ENCODE measurements at regions not wholly inside any gene's neighbourhood (a gene's known extent, or its start where the extent isn't known, plus 50 kb on each side); places are given as distances from the start of the nearest gene placed in this dataset.

GRCh38 chr10:61609701-61610100, 53.0 kb upstream of the CABCOCO1 start:
- TF ChIP-seq JUN (IDR thresholded peaks at IDR 0.05; ENCODE audit: borderline replicate concordance, insufficient read depth, insufficient read length, low read depth) (no peak), POLR2AphosphoS5 (IDR thresholded peaks at IDR 0.05; ENCODE audit: insufficient read depth, low read depth, low read length) (no peak), MYC (IDR thresholded peaks at IDR 0.05; ENCODE audit: low read depth, low read length) (no peak), EZH2 (IDR thresholded peaks at IDR 0.05; ENCODE audit: borderline replicate concordance, low read depth, low read length, severe bottlenecking) (no peak), POLR2A (IDR thresholded peaks at IDR 0.05; ENCODE audit: low read depth, low read length) (no peak), FOS (IDR thresholded peaks at IDR 0.05; ENCODE audit: borderline replicate concordance, insufficient read depth, low read length) (no peak), GATA2 (IDR thresholded peaks at IDR 0.05; ENCODE audit: insufficient read depth, insufficient read length, low read depth, low read length) (no peak)
- TF ChIP-seq, protein P1, sequence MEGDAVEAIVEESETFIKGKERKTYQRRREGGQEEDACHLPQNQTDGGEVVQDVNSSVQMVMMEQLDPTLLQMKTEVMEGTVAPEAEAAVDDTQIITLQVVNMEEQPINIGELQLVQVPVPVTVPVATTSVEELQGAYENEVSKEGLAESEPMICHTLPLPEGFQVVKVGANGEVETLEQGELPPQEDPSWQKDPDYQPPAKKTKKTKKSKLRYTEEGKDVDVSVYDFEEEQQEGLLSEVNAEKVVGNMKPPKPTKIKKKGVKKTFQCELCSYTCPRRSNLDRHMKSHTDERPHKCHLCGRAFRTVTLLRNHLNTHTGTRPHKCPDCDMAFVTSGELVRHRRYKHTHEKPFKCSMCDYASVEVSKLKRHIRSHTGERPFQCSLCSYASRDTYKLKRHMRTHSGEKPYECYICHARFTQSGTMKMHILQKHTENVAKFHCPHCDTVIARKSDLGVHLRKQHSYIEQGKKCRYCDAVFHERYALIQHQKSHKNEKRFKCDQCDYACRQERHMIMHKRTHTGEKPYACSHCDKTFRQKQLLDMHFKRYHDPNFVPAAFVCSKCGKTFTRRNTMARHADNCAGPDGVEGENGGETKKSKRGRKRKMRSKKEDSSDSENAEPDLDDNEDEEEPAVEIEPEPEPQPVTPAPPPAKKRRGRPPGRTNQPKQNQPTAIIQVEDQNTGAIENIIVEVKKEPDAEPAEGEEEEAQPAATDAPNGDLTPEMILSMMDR (IDR thresholded peaks at IDR 0.05; ENCODE audit: extremely low read depth in 1 of 2, insufficient read depth in 1 of 2, low read depth in 1 of 2, low read length in 2 of 2), result no peak
- TF ChIP-seq, protein P2, sequence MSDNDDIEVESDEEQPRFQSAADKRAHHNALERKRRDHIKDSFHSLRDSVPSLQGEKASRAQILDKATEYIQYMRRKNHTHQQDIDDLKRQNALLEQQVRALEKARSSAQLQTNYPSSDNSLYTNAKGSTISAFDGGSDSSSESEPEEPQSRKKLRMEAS (IDR thresholded peaks at IDR 0.05; ENCODE audit: insufficient read depth, insufficient read length), result no peak
